GM18505 (cell line): ENCODE measurements at regions not wholly inside any gene's neighbourhood (a gene's known extent, or its start where the extent isn't known, plus 50 kb on each side); places are given as distances from the start of the nearest gene placed in this dataset.
"Not testable (repeated sequence)": the region's sequence is repeated elsewhere in the genome, so short reads cannot be mapped to it uniquely, and the experiment has no call there.

Experiments used
- ATAC-seq: cut with Tn5 transposase; IDR thresholded peaks from one replicate; pipeline ENCODE4 v1.9.1; 2021; ENCODE audit not compliant: unreplicated experiment
- POLR2A ChIP-seq: IDR thresholded peaks from 4 replicates; pipeline ENCODE4 v1.6.1; 2011; ENCODE audit warnings: borderline replicate concordance; ENCODE audit not compliant: insufficient read depth, insufficient read length; ENCODE audit errors: extremely low read depth

DNA sequence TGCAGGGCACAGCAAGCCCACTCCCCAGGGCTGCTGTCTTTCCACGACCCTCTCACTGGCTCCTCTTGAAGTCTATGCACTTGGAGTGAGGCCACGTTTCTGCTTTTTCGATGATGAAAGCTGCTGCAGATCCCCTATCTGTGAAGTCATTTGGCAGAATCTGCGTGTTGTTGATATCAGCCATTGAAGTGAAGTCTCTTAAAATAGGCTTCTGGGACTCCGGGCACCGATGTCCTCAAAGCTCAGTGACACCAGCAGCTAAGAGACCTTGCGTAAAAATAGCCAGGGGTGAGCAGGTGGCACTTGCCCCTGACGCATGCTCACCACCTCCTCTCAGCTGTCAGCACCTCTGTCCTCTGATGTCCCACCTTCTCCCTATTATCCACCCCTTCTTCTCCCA lies 89.4 kb upstream of the FHL2 start:
- no peak for ATAC-seq
- no peak for TF ChIP-seq POLR2A

DNA sequence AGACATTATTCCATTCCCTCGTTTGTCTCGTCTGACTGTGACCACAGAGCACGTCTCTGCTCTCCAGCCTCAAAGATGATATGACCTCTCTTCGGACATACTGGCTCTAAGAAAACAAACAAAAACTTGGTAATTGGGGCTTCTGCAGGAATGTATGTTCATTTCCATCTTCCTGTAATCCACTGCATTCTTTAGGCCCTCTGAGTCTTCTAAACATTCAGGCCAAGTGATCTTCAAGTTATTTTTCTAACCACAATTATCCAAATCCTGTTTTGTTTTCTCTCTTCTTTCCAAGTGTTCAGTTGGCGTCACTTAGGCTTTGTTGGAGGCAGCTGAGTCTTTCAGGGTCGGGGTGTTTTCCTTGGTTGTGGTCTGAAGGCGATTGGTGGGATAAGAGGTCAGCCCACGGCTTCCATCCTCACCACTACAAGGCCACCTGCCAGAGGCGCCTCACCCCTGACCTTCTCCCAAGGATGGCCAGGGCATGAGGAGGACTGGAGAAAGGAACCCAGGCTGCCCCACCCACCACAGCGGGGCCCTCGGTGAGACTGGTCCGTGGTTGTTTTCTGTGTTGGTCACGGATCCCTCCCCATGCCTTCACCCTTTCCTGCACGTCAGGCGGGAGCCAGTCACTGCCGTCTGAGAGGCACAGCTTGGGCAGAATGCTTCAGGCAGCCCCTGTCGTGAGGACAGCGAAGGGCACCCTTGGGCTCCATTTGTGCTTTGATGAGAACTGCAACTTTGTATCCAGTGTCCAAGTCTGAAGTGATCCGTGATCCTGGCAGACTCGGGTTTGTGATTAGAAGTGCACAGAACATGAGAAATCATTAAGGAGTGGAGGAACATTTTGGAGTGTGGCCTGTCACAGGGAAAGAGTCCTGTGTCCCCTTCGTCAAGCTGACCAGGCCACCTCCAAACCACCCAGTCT lies 88.6 kb upstream of the FHL2 start:
- ATAC-seq = no peak
- no peak for TF ChIP-seq POLR2A

DNA sequence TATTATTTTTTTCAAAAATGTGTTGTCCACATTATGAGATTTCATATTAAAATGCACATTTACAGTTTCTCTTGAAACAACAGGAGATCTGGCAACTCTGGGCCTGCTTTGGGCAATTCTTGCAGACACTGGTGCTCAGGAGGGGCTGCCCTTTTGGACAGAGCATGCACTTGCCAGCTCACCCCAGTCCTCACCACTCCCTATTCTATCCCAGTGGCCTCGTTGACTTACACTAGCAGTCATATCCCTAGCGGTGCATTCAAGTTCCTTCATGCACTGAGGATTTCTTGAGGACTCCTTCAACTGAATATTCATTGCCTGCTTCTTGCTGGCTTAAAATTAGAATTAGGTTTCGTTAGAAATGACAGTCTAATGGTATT lies 87.9 kb upstream of the FHL2 start:
- no peak for ATAC-seq
- no peak for TF ChIP-seq POLR2A

DNA sequence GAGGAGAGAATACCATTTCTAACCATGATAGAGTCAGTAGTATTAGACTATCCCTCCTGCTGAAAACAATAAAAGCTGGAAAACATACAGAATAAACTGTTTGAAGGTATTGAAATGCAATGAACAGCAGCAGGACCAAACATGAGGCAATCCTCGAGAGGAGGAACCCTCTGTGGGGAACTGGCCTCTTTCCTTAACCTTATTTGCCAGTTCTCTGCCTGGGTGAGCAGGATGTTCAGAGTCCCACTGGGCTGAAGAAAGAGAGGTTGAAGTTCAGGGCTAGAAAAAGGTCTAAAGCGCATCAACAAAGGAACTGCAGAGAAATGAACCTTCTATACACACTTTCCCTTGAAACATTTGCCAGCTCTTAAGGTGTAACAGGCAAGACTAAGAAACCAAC lies 79.8 kb upstream of the FHL2 start:
- no peak for TF ChIP-seq POLR2A
- no peak for ATAC-seq

DNA sequence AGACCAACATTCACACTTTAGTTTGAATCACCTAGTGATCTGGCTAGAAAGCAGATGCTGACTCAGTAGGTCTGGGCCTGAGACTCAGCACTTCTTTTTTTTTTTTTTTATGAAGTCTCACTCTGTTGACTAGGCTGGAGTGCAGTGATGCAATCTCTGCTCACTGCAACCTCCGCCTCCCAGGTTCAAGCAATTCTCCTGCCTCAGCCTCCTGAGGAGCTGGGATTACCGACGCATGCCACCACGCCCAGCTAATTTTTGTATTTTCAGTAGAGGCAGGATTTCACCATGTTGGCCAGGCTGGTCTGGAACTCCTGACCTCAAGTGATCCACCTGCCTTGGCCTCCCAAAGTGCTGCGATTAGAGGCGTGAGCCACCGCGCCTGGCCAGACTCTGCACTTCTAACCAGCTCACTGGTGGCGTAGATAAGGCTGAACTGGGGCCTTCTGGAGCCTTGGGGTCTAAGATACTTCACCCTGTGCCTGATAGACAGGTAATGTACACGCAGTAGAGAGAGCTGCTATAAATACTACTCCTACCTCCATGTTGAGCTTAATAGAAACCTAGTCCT lies 78.3 kb upstream of the FHL2 start:
- ATAC-seq = not testable (repeated sequence)

DNA sequence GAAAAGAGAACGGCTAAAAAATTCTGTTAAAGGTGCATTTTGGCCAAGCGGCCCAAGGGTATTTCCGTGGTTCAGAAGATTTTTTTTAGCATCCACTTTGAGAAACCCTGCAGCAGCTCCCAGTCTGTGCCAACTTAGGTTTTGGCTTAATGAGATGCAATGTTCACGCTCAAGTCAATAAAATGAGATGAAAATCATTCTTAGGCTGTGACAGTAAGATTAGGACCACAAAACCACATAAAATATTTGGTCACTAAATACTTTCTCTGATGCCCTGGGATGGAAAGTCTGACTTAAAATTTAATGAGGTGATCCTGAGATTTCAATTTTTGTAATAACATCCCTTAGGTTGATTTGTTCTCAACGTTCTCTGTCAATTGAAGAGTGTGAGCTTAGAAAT lies 74.2 kb upstream of the FHL2 start:
- no peak for ATAC-seq
- TF ChIP-seq POLR2A = no peak

DNA sequence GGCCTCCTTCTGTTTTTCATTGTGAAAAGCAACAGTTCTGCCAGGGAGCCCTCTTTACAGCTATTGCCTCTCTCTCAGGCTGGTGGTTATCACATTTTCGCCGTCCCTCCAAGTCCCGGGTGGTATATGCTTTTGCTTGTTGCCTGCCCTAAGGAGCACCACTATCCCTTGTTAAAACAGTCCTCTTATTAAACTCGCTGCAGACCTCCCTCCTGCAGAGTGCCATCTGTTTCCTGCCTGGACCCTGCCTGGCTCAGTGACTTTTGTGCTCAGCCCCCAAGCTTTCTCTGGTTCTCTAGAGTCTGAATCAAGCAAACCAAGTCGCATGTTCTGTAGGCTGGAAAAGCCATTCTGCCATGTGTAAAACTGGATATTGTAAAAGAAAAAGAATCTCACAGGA lies 72.1 kb upstream of the FHL2 start:
- ATAC-seq = no peak

DNA sequence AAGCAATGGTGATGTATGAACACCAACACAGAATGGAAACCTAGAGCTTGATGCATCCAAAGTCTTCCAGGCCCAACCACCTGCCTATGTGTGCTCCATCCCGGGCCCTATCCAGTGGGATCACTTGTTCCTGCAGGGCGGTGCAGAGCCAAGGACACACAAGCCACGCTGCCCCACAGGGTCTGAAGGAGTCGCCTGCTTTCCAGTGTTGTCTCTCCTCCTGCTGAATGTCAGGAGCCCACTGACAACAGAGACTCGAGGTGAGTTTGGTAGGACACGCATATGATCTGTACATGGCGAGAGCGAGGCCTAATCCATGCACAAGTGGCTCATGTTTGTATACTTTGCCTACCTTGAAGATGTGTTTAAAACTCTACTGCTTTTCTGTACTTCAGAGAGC lies 70.9 kb upstream of the FHL2 start:
- ATAC-seq = no peak
- no peak for TF ChIP-seq POLR2A

More for the DNA sequence above, 72.1 kb upstream of the FHL2 start:
- no peak for TF ChIP-seq POLR2A

DNA sequence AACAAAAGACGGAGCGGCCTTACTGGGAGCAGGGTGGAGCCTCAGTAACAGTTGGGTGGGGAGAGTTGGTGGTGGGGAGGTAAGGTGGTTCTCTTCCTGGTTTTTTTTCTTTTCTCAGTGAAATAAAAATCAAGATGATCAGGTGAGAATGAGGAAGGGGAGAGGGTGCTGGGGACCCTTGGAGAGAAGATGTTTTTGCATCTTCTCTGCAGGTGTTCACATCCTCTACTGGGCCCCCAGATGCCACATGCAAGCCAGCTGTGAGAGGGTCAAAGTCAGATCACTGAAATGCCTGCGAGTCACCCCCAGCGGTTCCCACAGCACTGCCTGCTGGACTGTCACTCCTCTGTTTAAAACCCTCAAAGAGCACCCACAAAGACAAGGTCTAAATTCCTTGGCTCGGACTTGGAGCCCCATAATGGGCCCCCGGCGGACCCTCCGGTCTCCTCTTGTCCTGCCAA lies 69.8 kb upstream of the FHL2 start:
- no peak for ATAC-seq
- no peak for TF ChIP-seq POLR2A

DNA sequence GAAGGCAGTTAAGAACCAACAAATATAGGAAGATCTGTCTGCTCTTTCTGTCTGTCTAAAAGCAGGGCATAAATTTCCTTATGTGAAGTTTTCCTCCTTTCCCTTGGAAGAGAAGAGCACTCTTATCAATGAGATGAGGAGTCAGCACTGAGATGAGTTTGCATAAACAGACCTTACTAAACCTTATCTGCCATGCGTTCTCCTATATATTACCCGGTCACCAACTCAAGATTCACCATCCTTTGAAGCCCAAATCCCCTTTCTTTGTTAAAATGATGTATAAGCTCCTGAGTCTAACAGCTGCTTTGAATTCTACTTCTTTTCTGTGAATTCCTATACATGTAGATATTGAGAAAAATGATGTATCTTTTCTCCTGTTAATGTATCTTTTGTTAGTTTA lies 65.5 kb upstream of the FHL2 start:
- no peak for TF ChIP-seq POLR2A
- ATAC-seq = no peak

DNA sequence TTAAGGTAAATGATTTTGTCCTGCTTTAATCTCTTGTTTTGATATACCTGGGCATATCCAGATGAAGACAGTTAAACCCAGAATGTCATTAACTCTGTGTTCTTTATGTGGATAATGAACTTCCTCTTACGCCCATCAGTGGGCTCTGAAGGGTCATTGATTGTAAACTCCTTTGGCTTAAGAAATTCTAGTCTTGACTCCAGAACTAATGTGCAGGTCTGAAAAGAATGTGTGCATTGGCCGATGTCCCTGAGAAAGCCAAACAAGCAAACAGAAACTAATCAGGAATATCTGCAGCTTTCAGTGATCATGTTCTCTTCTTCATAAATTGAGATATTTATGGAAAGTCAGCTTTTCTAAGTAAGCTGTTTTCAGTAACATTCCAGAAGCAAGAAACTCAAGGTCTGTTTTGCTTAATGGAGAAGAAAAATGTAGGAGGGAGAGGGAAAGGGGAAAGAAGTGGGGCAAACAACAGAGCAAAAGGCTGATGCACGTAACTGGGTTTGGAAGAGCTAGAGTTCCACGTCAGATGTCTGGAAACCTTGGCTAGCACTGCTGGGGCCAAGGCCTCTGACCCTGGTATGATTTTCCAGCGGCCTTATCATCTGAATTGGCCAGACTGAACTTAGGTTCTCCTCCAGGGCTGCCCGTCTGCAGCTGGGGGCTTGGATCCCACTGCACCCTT lies 61.3 kb upstream of the FHL2 start:
- no peak for TF ChIP-seq POLR2A
- ATAC-seq = no peak

DNA sequence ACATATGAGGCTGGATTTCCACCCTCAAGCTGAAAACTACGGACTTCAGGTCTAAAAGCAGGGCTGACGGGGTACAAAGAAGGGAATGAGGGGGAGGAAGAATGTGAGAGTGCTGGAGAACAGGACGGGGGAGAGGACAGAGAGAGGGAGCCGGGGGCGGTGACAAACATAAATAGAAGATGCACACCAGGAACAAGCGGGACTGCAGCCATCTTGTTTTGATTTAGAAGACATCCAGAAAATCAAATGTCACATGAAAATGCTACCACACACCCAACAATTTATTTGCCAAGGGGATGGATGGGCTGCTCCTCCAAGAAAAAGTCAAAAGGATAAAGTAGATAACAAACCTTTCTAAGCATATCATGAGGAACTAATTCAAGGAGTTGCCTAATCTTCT lies 59.2 kb upstream of the FHL2 start:
- no peak for ATAC-seq
- no peak for TF ChIP-seq POLR2A

DNA sequence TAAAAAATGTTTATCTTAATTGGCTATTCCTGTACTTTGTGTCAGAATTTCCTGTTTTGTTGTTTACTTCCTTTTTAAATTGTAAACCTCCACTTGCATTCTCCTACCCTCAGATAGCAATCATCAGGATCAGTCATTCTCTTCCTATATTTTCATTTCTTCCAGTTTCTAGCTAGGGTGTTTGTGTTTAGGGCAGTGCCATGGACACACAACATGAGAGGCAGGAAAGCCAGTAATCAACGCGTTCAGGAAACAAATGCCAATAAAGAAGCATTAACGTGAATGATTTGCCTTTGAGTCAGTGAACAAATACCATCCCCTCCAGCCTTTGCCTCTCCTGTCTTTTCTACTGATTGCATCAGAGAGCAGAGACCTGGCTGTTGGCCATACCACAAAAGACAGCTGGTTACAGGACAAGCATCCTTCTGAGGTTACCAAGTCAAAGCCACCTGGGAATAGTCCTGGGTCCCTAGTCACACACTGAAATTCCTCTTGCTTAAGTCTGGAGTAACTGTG lies 56.7 kb upstream of the FHL2 start:
- no peak for ATAC-seq
- TF ChIP-seq POLR2A = no peak
